ENCODE measurements at regions not wholly inside any gene's neighbourhood (a gene's known extent, or its start where the extent isn't known, plus 50 kb on each side); places are given as distances from the start of the nearest gene placed in this dataset.

GRCh38 chr7:10685040-10685439 is 288.6 kb upstream of the PHF14 start:
- H3K9me3 ChIP-seq (ENCODE audit: low read length): no peaks in the 10 kb centered on the region
- H3K9me2 ChIP-seq (replicated peaks; ENCODE audit: insufficient read depth, low read length): no peaks in the 10 kb centered on the region
- no peaks in the 10 kb centered on the region for H3K4me1 ChIP-seq (ENCODE audit: low read length)
- no peaks in the 10 kb centered on the region for H4K20me1 ChIP-seq (ENCODE audit: insufficient read depth, low read depth, low read length)
- H3K4me3 ChIP-seq (ENCODE audit: low read length): no peak overlapping the region
- no peak overlapping the region for H3K4me2 ChIP-seq (ENCODE audit: low read depth, low read length, poor library complexity, severe bottlenecking)
- H3K79me2 ChIP-seq (ENCODE audit: low read length): no peaks in the 10 kb centered on the region
- no peak overlapping the region for H2AFZ ChIP-seq (ENCODE audit: low read length)
- H3K27me3 ChIP-seq (ENCODE audit: low read length): no peaks in the 10 kb centered on the region
- H3K36me3 ChIP-seq (ENCODE audit: insufficient read depth, low read length): no peaks in the 10 kb centered on the region
- DNase-seq: no peak
- no peak overlapping the region for H3K9ac ChIP-seq (ENCODE audit: low read length)
- H3K27ac ChIP-seq (ENCODE audit: low read length): no peak overlapping the region

GRCh38 chr7:10688544-10688943 is 285.1 kb upstream of the PHF14 start:
- no peaks in the 10 kb centered on the region for H3K36me3 ChIP-seq (ENCODE audit: insufficient read depth, low read length)
- no peak overlapping the region for H2AFZ ChIP-seq (ENCODE audit: low read length)
- no peaks in the 10 kb centered on the region for H3K4me1 ChIP-seq (ENCODE audit: low read length)
- no peaks in the 10 kb centered on the region for H3K9me2 ChIP-seq (replicated peaks; ENCODE audit: insufficient read depth, low read length)
- H3K4me3 ChIP-seq (ENCODE audit: low read length): no peak overlapping the region
- H3K79me2 ChIP-seq (ENCODE audit: low read length): no peaks in the 10 kb centered on the region
- H3K27me3 ChIP-seq (ENCODE audit: low read length): no peaks in the 10 kb centered on the region
- H3K27ac ChIP-seq (ENCODE audit: low read length): no peak overlapping the region
- no peak overlapping the region for H3K9ac ChIP-seq (ENCODE audit: low read length)
- no peak overlapping the region for H3K4me2 ChIP-seq (ENCODE audit: low read depth, low read length, poor library complexity, severe bottlenecking)
- no peak for DNase-seq
- no peaks in the 10 kb centered on the region for H4K20me1 ChIP-seq (ENCODE audit: insufficient read depth, low read depth, low read length)
- H3K9me3 ChIP-seq (ENCODE audit: low read length): no peaks in the 10 kb centered on the region

GRCh38 chr7:10696064-10696463 is 277.6 kb upstream of the PHF14 start:
- Histone ChIP-seq H3K4me3 (ENCODE audit: low read length) (no peak overlapping the region), H3K9me2 (replicated peaks; ENCODE audit: insufficient read depth, low read length) (no peaks in the 10 kb centered on the region)

GRCh38 chr7:10703059-10703458 is 270.6 kb upstream of the PHF14 start:
- H3K79me2 ChIP-seq (ENCODE audit: low read length): no peaks in the 10 kb centered on the region
- no peak overlapping the region for H2AFZ ChIP-seq (ENCODE audit: low read length)
- H3K9ac ChIP-seq (ENCODE audit: low read length): no peak overlapping the region
- H3K27ac ChIP-seq (ENCODE audit: low read length): no peak overlapping the region
- no peaks in the 10 kb centered on the region for H3K9me3 ChIP-seq (ENCODE audit: low read length)
- H3K4me1 ChIP-seq (ENCODE audit: low read length): peaks cover 19% of the 10 kb centered on the region
- H3K9me2 ChIP-seq (replicated peaks; ENCODE audit: insufficient read depth, low read length): no peaks in the 10 kb centered on the region
- no peak overlapping the region for H3K4me3 ChIP-seq (ENCODE audit: low read length)
- no peaks in the 10 kb centered on the region for H4K20me1 ChIP-seq (ENCODE audit: insufficient read depth, low read depth, low read length)
- no peaks in the 10 kb centered on the region for H3K36me3 ChIP-seq (ENCODE audit: insufficient read depth, low read length)
- DNase-seq: no peak
- no peak overlapping the region for H3K4me2 ChIP-seq (ENCODE audit: low read depth, low read length, poor library complexity, severe bottlenecking)
- no peaks in the 10 kb centered on the region for H3K27me3 ChIP-seq (ENCODE audit: low read length)

More at GRCh38 chr7:10696064-10696463, 277.6 kb upstream of the PHF14 start:
- Histone ChIP-seq H3K27ac (ENCODE audit: low read length) (no peak overlapping the region), H3K9me3 (ENCODE audit: low read length) (no peaks in the 10 kb centered on the region), H3K9ac (ENCODE audit: low read length) (no peak overlapping the region), H2AFZ (ENCODE audit: low read length) (no peak overlapping the region), H3K4me1 (ENCODE audit: low read length) (no peaks in the 10 kb centered on the region), H4K20me1 (ENCODE audit: insufficient read depth, low read depth, low read length) (no peaks in the 10 kb centered on the region), H3K4me2 (ENCODE audit: low read depth, low read length, poor library complexity, severe bottlenecking) (no peak overlapping the region), H3K36me3 (ENCODE audit: insufficient read depth, low read length) (no peaks in the 10 kb centered on the region), H3K27me3 (ENCODE audit: low read length) (no peaks in the 10 kb centered on the region), H3K79me2 (ENCODE audit: low read length) (no peaks in the 10 kb centered on the region)
- no peak for DNase-seq

- no peaks in the 10 kb centered on the region for H4K20me1 ChIP-seq (ENCODE audit: insufficient read depth, low read depth, low read length)
- H3K36me3 ChIP-seq (ENCODE audit: insufficient read depth, low read length): no peaks in the 10 kb centered on the region
- H3K4me1 ChIP-seq (ENCODE audit: low read length): peaks cover 23% of the 10 kb centered on the region
- H3K4me3 ChIP-seq (ENCODE audit: low read length): no peak overlapping the region
- H3K4me2 ChIP-seq (ENCODE audit: low read depth, low read length, poor library complexity, severe bottlenecking): no peak overlapping the region
- no peaks in the 10 kb centered on the region for H3K79me2 ChIP-seq (ENCODE audit: low read length)
- H3K9me2 ChIP-seq (replicated peaks; ENCODE audit: insufficient read depth, low read length): no peaks in the 10 kb centered on the region
- H3K9me3 ChIP-seq (ENCODE audit: low read length): no peaks in the 10 kb centered on the region
- H3K27ac ChIP-seq (ENCODE audit: low read length): no peak overlapping the region
- DNase-seq: no peak
- H3K9ac ChIP-seq (ENCODE audit: low read length): no peak overlapping the region
- H3K27me3 ChIP-seq (ENCODE audit: low read length): no peaks in the 10 kb centered on the region
- H2AFZ ChIP-seq (ENCODE audit: low read length): no peak overlapping the region
Observed at GRCh38 chr7:10703981-10704380, 269.7 kb upstream of the PHF14 start.

GRCh38 chr7:10704653-10705052 is 269.0 kb upstream of the PHF14 start:
- Histone ChIP-seq H3K79me2 (ENCODE audit: low read length) (no peaks in the 10 kb centered on the region), H3K4me1 (ENCODE audit: low read length) (peaks cover 23% of the 10 kb centered on the region)

GRCh38 chr7:10706875-10707493 is 266.7 kb upstream of the PHF14 start:
- H3K4me2 ChIP-seq (ENCODE audit: low read depth, low read length, poor library complexity, severe bottlenecking): peak overlapping the region; percentile 56
- peak overlapping the region; percentile 71 for H3K27ac ChIP-seq (ENCODE audit: low read length)
- no peaks in the 10 kb centered on the region for H3K9me3 ChIP-seq (ENCODE audit: low read length)
- peak; percentile 81 for DNase-seq
- H3K79me2 ChIP-seq (ENCODE audit: low read length): no peaks in the 10 kb centered on the region
- H4K20me1 ChIP-seq (ENCODE audit: insufficient read depth, low read depth, low read length): no peaks in the 10 kb centered on the region
- H3K4me3 ChIP-seq (ENCODE audit: low read length): no peak overlapping the region
- H3K36me3 ChIP-seq (ENCODE audit: insufficient read depth, low read length): no peaks in the 10 kb centered on the region
- H3K4me1 ChIP-seq (ENCODE audit: low read length): peaks cover 23% of the 10 kb centered on the region
- H3K9me2 ChIP-seq (replicated peaks; ENCODE audit: insufficient read depth, low read length): no peaks in the 10 kb centered on the region
- H2AFZ ChIP-seq (ENCODE audit: low read length): peak overlapping the region; percentile 79
- H3K9ac ChIP-seq (ENCODE audit: low read length): peak overlapping the region; percentile 25
- H3K27me3 ChIP-seq (ENCODE audit: low read length): no peaks in the 10 kb centered on the region

More at GRCh38 chr7:10704653-10705052, 269.0 kb upstream of the PHF14 start:
- Histone ChIP-seq H3K36me3 (ENCODE audit: insufficient read depth, low read length) (no peaks in the 10 kb centered on the region), H3K4me2 (ENCODE audit: low read depth, low read length, poor library complexity, severe bottlenecking) (no peak overlapping the region), H3K9me3 (ENCODE audit: low read length) (no peaks in the 10 kb centered on the region), H2AFZ (ENCODE audit: low read length) (no peak overlapping the region), H3K9me2 (replicated peaks; ENCODE audit: insufficient read depth, low read length) (no peaks in the 10 kb centered on the region), H3K4me3 (ENCODE audit: low read length) (no peak overlapping the region), H3K9ac (ENCODE audit: low read length) (no peak overlapping the region), H3K27ac (ENCODE audit: low read length) (no peak overlapping the region), H3K27me3 (ENCODE audit: low read length) (no peaks in the 10 kb centered on the region), H4K20me1 (ENCODE audit: insufficient read depth, low read depth, low read length) (no peaks in the 10 kb centered on the region)
- DNase-seq: no peak

- H2AFZ ChIP-seq (ENCODE audit: low read length): peak overlapping the region; percentile 79
- no peaks in the 10 kb centered on the region for H3K27me3 ChIP-seq (ENCODE audit: low read length)
- peak overlapping the region; percentile 71 for H3K27ac ChIP-seq (ENCODE audit: low read length)
- no peaks in the 10 kb centered on the region for H3K9me2 ChIP-seq (replicated peaks; ENCODE audit: insufficient read depth, low read length)
- H3K4me2 ChIP-seq (ENCODE audit: low read depth, low read length, poor library complexity, severe bottlenecking): peak overlapping the region; percentile 56
- H4K20me1 ChIP-seq (ENCODE audit: insufficient read depth, low read depth, low read length): no peaks in the 10 kb centered on the region
- peaks cover 23% of the 10 kb centered on the region for H3K4me1 ChIP-seq (ENCODE audit: low read length)
- H3K4me3 ChIP-seq (ENCODE audit: low read length): no peak overlapping the region
- peak; percentile 47 for DNase-seq
- no peaks in the 10 kb centered on the region for H3K9me3 ChIP-seq (ENCODE audit: low read length)
- H3K9ac ChIP-seq (ENCODE audit: low read length): peak overlapping the region; percentile 25
- no peaks in the 10 kb centered on the region for H3K79me2 ChIP-seq (ENCODE audit: low read length)
- H3K36me3 ChIP-seq (ENCODE audit: insufficient read depth, low read length): no peaks in the 10 kb centered on the region
Observed at GRCh38 chr7:10707519-10707918, 266.2 kb upstream of the PHF14 start.

All from Karpas-422 (cell line).